ENCODE measurements at regions not wholly inside any gene's neighbourhood (a gene's known extent, or its start where the extent isn't known, plus 50 kb on each side); places are given as distances from the start of the nearest gene placed in this dataset.

DNA sequence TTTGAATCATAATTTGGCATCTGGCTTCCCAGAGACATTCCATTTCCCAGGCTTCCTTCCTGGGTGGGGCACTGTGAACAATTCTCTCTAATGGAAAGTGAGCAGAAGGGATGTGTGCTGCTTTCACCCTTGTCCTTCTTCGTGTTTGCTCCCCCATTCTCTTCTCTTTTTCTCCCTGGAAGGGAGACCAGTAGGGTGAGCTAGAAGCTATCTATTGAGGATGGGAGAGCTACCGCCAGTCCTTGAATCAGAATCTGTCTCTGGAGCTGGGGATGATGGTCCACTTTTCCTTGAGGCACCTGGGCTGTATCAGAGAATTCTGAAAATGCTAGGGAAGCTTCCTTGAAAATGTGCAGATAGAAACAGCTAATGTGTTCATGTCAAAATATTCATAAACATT is 453.9 kb downstream of the WDR72 start:
- Mint-ChIP-seq H3K4me3 (no peak overlapping the region), H3K4me1 (ENCODE audit: low read depth) (no peaks in the 10 kb centered on the region), H3K27ac (no peak overlapping the region), H3K27me3 (ENCODE audit: low read depth) (no peaks in the 10 kb centered on the region), H3K9me3 (peaks cover 13% of the 10 kb centered on the region), H3K36me3 (ENCODE audit: low read depth) (no peaks in the 10 kb centered on the region)
- no peak for DNase-seq (ENCODE audit: low spot score)

- H3K27ac Mint-ChIP-seq, result no peak overlapping the region
- DNase-seq (ENCODE audit: low spot score), result no peak
- H3K27me3 Mint-ChIP-seq (ENCODE audit: low read depth), result no peaks in the 10 kb centered on the region
- H3K4me3 Mint-ChIP-seq, result no peak overlapping the region
- no peaks in the 10 kb centered on the region for H3K36me3 Mint-ChIP-seq (ENCODE audit: low read depth)
- H3K9me3 Mint-ChIP-seq, result peaks cover 13% of the 10 kb centered on the region
- H3K4me1 Mint-ChIP-seq (ENCODE audit: low read depth), result no peaks in the 10 kb centered on the region
These were observed 454.4 kb downstream of the WDR72 start for GRCh38 chr15:53305101-53305500.

- DNase-seq (ENCODE audit: low spot score), result no peak
- Mint-ChIP-seq H3K4me3 (no peak overlapping the region), H3K36me3 (ENCODE audit: low read depth) (no peaks in the 10 kb centered on the region), H3K9me3 (no peaks in the 10 kb centered on the region), H3K4me1 (ENCODE audit: low read depth) (no peaks in the 10 kb centered on the region), H3K27me3 (ENCODE audit: low read depth) (no peaks in the 10 kb centered on the region), H3K27ac (no peak overlapping the region)
These were observed 461.6 kb downstream of the WDR72 start for GRCh38 chr15:53297828-53298227.

DNA sequence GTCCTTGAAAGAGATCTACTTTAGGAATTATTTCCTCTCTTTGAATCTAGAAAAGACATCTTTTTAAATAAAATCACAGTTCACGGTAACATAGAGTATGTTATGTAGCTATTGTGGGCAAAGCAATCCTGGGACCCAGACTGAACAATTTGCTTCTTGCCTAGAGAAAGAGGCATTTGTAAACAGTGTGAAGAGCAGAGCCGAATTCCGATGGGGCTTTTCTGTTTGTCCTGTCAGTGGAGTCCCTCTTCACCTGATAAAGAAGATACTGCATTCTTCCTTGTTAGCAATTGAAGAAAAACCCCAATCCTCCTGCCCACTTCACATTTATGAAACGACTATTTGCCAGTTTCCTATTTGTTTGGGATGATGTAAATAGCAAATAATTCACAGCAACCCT is 462.9 kb downstream of the WDR72 start:
- DNase-seq (ENCODE audit: low spot score), result no peak
- Mint-ChIP-seq H3K27ac (no peak overlapping the region), H3K27me3 (ENCODE audit: low read depth) (no peaks in the 10 kb centered on the region), H3K9me3 (no peaks in the 10 kb centered on the region), H3K36me3 (ENCODE audit: low read depth) (no peaks in the 10 kb centered on the region), H3K4me1 (ENCODE audit: low read depth) (no peaks in the 10 kb centered on the region), H3K4me3 (no peak overlapping the region)

DNA sequence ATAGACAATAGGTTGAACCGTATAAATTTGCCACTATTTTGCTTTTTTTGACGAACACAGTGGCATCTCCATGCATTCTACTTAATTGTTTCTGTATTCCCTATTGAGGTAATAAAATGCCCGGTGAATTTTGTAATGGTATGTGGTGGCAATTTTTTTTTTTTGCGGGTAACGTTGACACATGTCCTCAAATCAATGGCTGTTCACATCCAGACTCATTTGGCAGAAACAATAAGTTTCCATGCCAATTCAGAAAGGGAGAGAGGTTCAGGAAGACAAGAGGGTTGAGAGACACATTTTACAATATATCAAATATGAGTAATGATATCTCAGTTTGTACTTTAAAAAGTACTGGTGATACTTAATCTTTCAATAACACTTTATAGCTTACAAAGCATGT is 463.9 kb downstream of the WDR72 start:
- no peak overlapping the region for H3K27ac Mint-ChIP-seq
- H3K27me3 Mint-ChIP-seq (ENCODE audit: low read depth), result no peaks in the 10 kb centered on the region
- H3K36me3 Mint-ChIP-seq (ENCODE audit: low read depth), result no peaks in the 10 kb centered on the region
- H3K9me3 Mint-ChIP-seq, result no peaks in the 10 kb centered on the region
- no peaks in the 10 kb centered on the region for H3K4me1 Mint-ChIP-seq (ENCODE audit: low read depth)
- no peak for DNase-seq (ENCODE audit: low spot score)
- H3K4me3 Mint-ChIP-seq, result no peak overlapping the region

GRCh38 chr15:53288542-53288941 is 470.9 kb downstream of the WDR72 start:
- no peaks in the 10 kb centered on the region for H3K36me3 Mint-ChIP-seq (ENCODE audit: low read depth)
- H3K27me3 Mint-ChIP-seq (ENCODE audit: low read depth), result no peaks in the 10 kb centered on the region
- no peaks in the 10 kb centered on the region for H3K4me1 Mint-ChIP-seq (ENCODE audit: low read depth)
- no peaks in the 10 kb centered on the region for H3K9me3 Mint-ChIP-seq
- no peak overlapping the region for H3K4me3 Mint-ChIP-seq
- no peak for DNase-seq (ENCODE audit: low spot score)
- no peak overlapping the region for H3K27ac Mint-ChIP-seq

GRCh38 chr15:53274630-53275029 is 484.5 kb upstream of the ONECUT1 start:
- H3K36me3 Mint-ChIP-seq (ENCODE audit: low read depth), result no peaks in the 10 kb centered on the region
- no peaks in the 10 kb centered on the region for H3K9me3 Mint-ChIP-seq
- H3K27me3 Mint-ChIP-seq (ENCODE audit: low read depth), result no peaks in the 10 kb centered on the region
- no peak overlapping the region for H3K4me3 Mint-ChIP-seq
- no peak for DNase-seq (ENCODE audit: low spot score)
- H3K4me1 Mint-ChIP-seq (ENCODE audit: low read depth), result no peaks in the 10 kb centered on the region
- no peak overlapping the region for H3K27ac Mint-ChIP-seq

- DNase-seq (ENCODE audit: low spot score), result no peak
- Mint-ChIP-seq H3K4me1 (ENCODE audit: low read depth) (no peaks in the 10 kb centered on the region), H3K36me3 (ENCODE audit: low read depth) (no peaks in the 10 kb centered on the region), H3K27me3 (ENCODE audit: low read depth) (no peaks in the 10 kb centered on the region), H3K9me3 (no peaks in the 10 kb centered on the region), H3K27ac (no peak overlapping the region), H3K4me3 (no peak overlapping the region)
These were observed 482.0 kb upstream of the ONECUT1 start for GRCh38 chr15:53272116-53272515.

GRCh38 chr15:53266176-53266575 is 476.0 kb upstream of the ONECUT1 start:
- no peak for DNase-seq (ENCODE audit: low spot score)
- Mint-ChIP-seq H3K27me3 (ENCODE audit: low read depth) (no peaks in the 10 kb centered on the region), H3K4me1 (ENCODE audit: low read depth) (no peaks in the 10 kb centered on the region), H3K27ac (no peak overlapping the region), H3K9me3 (no peaks in the 10 kb centered on the region), H3K4me3 (no peak overlapping the region), H3K36me3 (ENCODE audit: low read depth) (no peaks in the 10 kb centered on the region)

DNA sequence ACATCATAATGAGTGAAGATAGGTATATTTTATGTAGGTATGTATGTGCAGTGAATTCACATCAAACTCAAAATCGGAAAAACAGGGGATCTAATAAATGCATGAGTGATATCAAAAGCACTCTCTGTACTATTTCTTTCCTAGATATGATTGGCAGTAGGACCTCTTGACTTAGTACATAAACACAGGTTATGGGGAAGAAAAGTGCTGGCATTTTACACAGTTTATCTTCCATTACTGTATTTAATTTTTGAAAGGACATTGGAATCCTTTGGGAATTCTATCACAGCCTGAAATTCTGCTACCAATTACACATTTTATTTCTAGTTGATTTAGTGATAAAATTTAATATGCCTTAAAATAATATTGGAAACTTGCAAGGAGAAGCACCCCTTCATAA is 470.5 kb upstream of the ONECUT1 start:
- DNase-seq (ENCODE audit: low spot score), result no peak
- no peaks in the 10 kb centered on the region for H3K36me3 Mint-ChIP-seq (ENCODE audit: low read depth)
- H3K4me1 Mint-ChIP-seq (ENCODE audit: low read depth), result no peaks in the 10 kb centered on the region
- H3K27me3 Mint-ChIP-seq (ENCODE audit: low read depth), result no peaks in the 10 kb centered on the region
- no peak overlapping the region for H3K27ac Mint-ChIP-seq
- H3K9me3 Mint-ChIP-seq, result no peaks in the 10 kb centered on the region
- no peak overlapping the region for H3K4me3 Mint-ChIP-seq

DNA sequence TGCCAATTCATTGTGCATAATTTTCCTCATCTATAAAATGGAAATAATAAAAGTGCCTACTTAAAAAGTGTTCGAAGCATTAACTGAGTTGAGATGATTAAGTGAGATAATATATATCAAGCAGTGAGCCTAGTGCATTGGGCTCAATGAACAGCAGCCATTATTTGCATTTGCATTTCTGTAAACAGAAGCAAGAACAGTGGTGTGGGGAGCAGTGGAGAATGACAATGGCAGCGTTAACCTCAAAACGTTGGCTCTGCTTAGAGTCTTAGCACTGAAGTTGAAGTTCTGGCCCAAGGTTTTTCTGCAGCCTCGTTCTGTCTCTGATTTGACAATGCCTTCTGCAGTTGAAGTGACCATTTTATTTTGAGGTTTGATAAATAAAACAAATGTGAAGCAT is 466.3 kb upstream of the ONECUT1 start:
- Mint-ChIP-seq H3K36me3 (ENCODE audit: low read depth) (no peaks in the 10 kb centered on the region), H3K4me3 (no peak overlapping the region), H3K4me1 (ENCODE audit: low read depth) (no peaks in the 10 kb centered on the region), H3K27me3 (ENCODE audit: low read depth) (no peaks in the 10 kb centered on the region), H3K9me3 (no peaks in the 10 kb centered on the region), H3K27ac (no peak overlapping the region)
- no peak for DNase-seq (ENCODE audit: low spot score)

GRCh38 chr15:53256043-53256442 is 465.9 kb upstream of the ONECUT1 start:
- Mint-ChIP-seq H3K27me3 (ENCODE audit: low read depth) (no peaks in the 10 kb centered on the region), H3K9me3 (no peaks in the 10 kb centered on the region), H3K4me3 (no peak overlapping the region), H3K36me3 (ENCODE audit: low read depth) (no peaks in the 10 kb centered on the region), H3K27ac (no peak overlapping the region), H3K4me1 (ENCODE audit: low read depth) (no peaks in the 10 kb centered on the region)
- no peak for DNase-seq (ENCODE audit: low spot score)

DNA sequence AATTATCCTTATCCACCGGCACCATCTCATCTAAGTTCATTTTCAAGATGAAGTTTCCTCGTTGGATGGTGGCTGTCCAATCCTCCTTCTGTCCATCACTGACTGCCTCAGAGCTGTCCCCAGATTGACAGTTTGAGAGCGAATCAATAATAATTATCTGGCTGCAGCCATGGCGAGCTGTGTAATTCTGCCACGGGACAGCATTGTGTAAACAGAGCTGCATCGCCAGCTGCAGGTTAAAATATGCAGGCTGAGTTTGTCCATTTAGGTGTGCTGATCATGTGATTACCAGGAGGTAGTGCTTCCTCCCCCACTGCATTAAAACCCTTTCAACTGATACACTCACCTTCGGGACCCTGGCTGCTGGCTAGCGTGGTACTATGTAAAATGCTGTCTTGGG is 461.9 kb upstream of the ONECUT1 start:
- no peak overlapping the region for H3K27ac Mint-ChIP-seq

DNA sequence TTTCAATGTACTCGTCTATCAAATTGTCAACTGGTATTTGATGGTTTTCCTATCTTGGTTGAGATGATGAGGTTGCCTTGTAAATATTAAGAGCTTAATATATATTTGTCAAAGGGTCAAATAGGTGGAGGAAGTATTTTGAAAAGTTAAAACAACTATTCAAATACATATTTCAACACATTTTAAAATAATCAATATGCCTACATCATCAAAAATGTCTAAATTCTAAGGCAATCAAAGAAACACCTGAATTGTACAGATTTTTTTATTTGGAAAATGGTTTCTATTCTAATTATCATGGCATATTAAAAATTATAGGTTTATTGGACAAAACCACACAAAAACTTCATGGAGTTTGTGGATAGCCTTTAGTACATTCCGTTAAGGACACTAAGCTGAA is 461.4 kb upstream of the ONECUT1 start:
- H3K4me1 Mint-ChIP-seq (ENCODE audit: low read depth), result no peaks in the 10 kb centered on the region
- H3K9me3 Mint-ChIP-seq, result no peaks in the 10 kb centered on the region
- H3K36me3 Mint-ChIP-seq (ENCODE audit: low read depth), result no peaks in the 10 kb centered on the region
- no peak overlapping the region for H3K27ac Mint-ChIP-seq
- no peak overlapping the region for H3K4me3 Mint-ChIP-seq
- no peaks in the 10 kb centered on the region for H3K27me3 Mint-ChIP-seq (ENCODE audit: low read depth)
- no peak for DNase-seq (ENCODE audit: low spot score)

More for the DNA sequence above, 461.9 kb upstream of the ONECUT1 start:
- H3K4me3 Mint-ChIP-seq, result no peak overlapping the region
- no peaks in the 10 kb centered on the region for H3K9me3 Mint-ChIP-seq
- H3K4me1 Mint-ChIP-seq (ENCODE audit: low read depth), result no peaks in the 10 kb centered on the region
- H3K36me3 Mint-ChIP-seq (ENCODE audit: low read depth), result no peaks in the 10 kb centered on the region
- H3K27me3 Mint-ChIP-seq (ENCODE audit: low read depth), result no peaks in the 10 kb centered on the region
- no peak for DNase-seq (ENCODE audit: low spot score)

- Mint-ChIP-seq H3K9me3 (no peaks in the 10 kb centered on the region), H3K4me1 (ENCODE audit: low read depth) (no peaks in the 10 kb centered on the region), H3K27me3 (ENCODE audit: low read depth) (no peaks in the 10 kb centered on the region), H3K4me3 (no peak overlapping the region), H3K36me3 (ENCODE audit: low read depth) (no peaks in the 10 kb centered on the region), H3K27ac (no peak overlapping the region)
- no peak for DNase-seq (ENCODE audit: low spot score)
These were observed 457.0 kb upstream of the ONECUT1 start for GRCh38 chr15:53247041-53247708.

All from T-helper 2 cell treated with Interferon-gamma antibody and Interleukin-4, amounts not matched to agents 5 μg/mL and 100 μg/mL, for 36 hours (primary cell).